ENCODE measurements at regions not wholly inside any gene's neighbourhood (a gene's known extent, or its start where the extent isn't known, plus 50 kb on each side); places are given as distances from the start of the nearest gene placed in this dataset.

GRCh38 chr16:50991436-50991835 is 159.6 kb downstream of the SALL1 start:
- DNase-seq, result no peak

GRCh38 chr16:50991006-50991405 is 160.1 kb downstream of the SALL1 start:
- DNase-seq, result no peak

DNA sequence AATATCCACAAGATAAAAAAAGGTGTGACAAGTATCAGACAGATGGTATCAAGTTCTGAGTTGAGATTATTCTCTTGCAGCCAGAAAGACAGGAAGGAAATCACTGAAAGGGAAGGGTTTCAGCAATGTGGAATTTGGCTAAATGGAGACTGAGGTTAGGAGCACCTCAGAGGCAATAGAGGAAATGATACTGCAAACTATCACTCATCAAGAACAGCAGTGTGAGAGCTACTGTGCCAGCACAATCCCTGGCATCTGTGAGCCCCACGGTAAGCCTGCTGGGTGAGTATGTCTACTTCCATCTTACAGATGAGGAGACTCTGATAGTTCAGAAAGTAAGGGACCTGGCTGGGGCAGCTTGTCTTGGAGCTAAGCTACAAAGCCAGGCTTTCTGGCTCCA is 162.0 kb downstream of the SALL1 start:
- no peak for DNase-seq

- no peak for DNase-seq
Measured at GRCh38 chr16:50988441-50988840, 162.6 kb downstream of the SALL1 start.

DNA sequence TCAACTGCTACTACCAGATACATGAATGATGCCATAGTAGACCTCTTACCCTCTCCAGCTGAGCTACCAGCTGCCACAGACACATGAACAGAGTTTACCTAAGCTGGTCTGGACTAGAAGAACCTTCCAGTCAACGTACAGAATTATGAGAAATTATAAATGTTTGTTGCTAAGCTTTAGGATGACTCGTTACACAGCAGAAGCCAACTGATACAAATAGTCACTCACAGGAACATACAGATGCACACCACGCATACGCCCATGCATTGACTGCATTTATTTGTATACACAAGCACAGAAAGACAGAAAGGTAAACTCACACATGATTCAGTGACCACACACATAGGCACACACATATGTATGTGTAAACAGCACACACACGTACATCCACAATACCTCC is 164.6 kb downstream of the SALL1 start:
- no peak for DNase-seq

GRCh38 chr16:50985733-50986132 is 165.3 kb downstream of the SALL1 start:
- no peak for DNase-seq

DNA sequence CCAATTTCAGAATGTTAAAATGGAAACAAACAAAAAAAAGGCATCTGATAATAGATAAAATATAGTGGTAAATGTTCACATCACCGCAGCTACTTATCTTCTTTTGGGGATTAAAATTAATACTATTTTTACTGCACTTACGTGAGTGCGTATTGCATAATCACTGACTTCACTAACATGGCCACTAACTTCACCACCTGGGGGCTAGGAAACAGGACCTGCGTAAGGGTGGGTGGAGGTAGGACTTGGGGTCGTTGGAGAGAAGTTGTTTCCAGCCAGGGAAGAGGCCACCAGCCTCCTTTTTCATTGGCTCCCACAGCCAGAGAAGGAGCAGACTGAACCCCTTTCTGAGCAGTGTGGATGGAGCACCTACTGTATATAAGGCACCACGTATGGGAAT is 166.4 kb downstream of the SALL1 start:
- no peak for DNase-seq

DNA sequence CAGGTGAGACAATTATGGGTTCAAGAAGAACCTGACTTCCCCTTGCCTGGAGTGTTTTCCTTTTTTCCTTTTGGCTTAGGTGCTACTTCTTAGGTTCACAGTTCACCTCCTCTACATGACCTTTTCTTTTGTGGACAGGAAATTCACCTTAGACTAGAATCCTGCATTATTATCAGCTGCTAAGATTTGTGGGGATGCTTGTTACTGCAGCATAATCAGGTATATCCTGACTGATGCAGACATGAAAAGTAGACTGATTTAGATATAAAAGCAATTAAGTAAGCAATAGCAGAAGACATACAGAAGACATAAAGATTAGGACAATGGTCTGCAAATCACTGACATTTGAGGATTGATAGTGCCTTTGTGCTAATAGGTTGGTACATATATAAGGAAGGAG is 168.3 kb downstream of the SALL1 start:
- no peak for DNase-seq

- no peak for DNase-seq
Measured at GRCh38 chr16:50981951-50982350, 169.1 kb downstream of the SALL1 start.

GRCh38 chr16:50980666-50981065 is 170.4 kb downstream of the SALL1 start:
- no peak for DNase-seq

DNA sequence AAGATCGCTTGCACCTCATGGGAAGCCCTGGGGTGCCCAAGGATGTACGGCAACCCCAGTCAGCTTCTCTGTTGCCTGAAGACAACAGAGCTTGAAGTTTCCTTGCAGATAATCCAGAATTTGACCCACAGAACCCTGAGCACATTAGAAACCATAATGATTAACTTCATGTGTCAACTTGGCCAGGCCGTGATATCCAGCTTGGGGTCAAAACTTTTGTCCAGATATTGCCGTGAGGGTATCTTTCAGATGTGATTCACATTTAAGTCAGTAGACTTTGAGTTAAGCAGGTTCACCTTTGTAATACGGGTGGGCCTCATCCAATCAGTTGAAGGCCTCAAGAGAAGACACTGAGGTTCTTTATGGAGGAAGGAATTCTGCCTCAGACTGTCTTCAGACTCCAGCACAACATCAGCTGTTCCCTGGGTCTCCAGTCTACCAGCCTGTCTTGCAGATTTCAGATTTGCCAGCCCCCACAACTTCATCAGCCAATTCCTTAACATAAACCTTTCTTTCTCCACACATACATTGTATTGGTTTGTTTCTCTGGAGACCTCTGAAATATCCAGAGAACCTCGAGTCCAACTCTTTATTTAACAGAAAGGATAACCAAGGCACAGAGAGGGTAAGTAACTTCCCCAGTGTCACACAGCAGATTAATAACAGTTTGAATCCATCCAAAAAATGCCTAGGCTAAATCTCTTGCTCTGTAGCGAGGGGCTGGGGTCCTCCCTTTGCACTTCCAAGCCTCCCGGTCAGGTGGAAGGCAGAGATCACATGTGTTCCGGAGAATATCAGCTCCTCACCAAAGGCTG is 171.1 kb downstream of the SALL1 start:
- no peak for DNase-seq

DNA sequence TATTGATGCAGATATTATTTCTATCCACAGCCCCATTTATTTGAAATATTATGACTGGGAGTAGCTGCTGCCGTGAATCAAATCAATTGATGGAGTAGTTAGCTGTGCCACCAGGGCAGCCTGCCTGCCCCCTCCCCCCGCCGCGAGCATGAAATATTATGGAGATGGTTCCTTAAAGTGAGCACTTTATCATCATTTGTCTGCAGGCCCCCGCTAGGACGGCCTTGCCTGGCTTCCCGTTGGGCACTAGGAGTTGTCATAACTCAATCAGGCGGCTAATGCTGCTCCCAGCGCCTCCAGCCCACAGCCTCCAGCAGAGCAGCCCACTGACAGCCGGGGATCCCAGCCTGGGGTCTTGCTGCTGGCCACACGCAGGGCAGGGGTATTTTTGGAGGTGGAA is 173.9 kb downstream of the SALL1 start:
- no peak for DNase-seq

- DNase-seq, result no peak
Measured at GRCh38 chr16:50974438-50975036, 176.5 kb downstream of the SALL1 start.

DNA sequence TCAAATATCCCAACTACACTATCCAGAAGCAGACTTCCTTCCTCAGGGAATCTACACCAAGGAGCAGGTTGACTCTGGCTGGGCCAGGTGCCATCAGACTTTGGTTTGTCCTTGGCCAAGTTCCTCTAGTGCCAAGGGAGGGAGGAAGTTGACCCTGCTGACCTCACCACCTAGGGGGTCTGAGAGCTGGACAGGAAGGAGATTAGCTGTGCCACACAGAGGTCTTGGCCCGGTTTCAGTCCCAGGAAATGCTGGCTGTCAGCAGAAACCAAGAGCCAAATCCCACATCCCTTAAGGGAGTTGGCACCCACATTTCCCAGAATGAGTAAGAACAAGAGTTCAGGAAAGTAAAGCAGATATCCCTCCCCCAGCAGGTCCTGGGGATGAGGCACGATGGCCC is 178.2 kb downstream of the SALL1 start:
- no peak for DNase-seq

DNA sequence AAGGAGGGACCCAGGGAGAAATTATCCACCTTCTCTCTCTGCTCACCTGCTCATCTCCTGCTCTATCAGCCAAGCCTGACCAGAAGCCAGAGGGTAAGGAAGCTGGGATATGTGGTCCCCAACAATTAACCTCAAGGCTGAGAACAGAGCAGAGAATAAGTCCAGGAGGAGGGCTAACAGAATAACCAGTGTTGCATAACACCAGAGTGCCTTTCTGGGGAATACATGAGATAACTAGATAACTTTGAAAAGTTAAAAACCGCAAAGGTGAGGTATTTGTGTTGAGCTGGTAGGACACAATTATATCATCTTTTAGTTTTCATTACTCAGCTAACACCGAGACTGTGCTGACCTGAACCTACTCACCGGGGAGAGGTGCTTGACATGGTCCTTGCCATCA is 180.8 kb downstream of the SALL1 start:
- DNase-seq, result no peak

- DNase-seq, result no peak
Measured at GRCh38 chr16:50967827-50968612, 183.1 kb downstream of the SALL1 start.

GRCh38 chr16:50964491-50964890 is 186.6 kb downstream of the SALL1 start:
- no peak for DNase-seq

- DNase-seq, result no peak
Measured at GRCh38 chr16:50961952-50962351, 189.1 kb downstream of the SALL1 start.

DNA sequence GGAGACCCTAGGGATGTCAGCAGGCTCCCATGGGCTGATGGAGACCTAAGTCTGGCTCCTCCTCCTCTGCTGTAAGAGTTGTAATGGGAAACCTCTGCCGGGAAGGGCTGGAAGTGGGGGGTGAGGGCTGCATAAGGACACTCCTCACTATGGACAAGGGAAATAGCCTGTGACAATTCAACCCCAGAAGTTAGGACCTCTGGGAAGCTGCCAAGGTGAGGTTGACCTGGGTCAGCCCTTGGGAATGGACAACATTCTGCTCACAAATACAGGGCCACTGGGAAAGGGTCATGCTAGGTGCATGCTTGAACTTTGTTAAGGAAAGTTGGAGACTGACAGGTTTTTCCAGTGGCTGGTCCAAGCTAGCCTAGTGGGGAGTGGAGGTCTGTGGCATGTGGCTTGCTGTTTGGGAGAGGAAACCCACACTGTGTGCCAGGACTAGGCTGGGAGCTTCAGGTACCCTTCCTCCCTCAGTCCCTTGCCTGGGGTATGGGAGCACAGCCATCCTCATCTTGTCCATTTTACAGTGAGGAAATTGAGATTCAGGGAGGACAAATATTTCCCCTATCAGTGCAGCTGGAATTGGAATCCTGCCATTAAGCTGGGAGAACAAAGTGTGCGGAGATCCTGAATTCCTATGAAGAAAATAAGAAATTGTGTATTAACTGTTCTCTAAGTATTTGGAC is 190.4 kb downstream of the SALL1 start:
- no peak for DNase-seq

- no peak for DNase-seq
Measured at GRCh38 chr16:50957056-50957455, 194.0 kb downstream of the SALL1 start.

DNA sequence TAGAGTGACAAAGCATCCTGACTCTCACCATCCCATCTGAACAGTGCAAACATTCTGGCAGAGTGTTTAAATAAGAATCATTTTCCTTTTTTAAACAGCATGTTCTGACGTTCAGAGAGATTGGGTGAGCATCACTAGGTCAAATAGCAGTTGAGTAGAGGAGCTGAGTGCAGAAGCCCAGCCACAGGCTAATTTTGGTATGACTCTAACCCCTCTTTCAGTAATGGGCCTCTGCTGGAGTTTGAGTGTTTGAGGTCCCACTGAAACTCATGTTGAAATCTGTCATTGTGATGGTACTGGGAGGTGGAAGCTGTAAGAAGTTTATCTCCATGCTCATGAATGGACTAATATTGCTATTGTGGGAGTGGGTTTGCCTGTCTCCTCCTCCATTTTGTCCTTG is 194.4 kb downstream of the SALL1 start:
- no peak for DNase-seq

- no peak for DNase-seq
Measured at GRCh38 chr16:50955311-50955710, 195.8 kb downstream of the SALL1 start.

- DNase-seq, result no peak
Measured at GRCh38 chr16:50954469-50954868, 196.6 kb downstream of the SALL1 start.
